NCI-H526 treated with DMSO at 0.1 percent for 48 hours (cell line): ENCODE measurements at regions not wholly inside any gene's neighbourhood (a gene's known extent, or its start where the extent isn't known, plus 50 kb on each side); places are given as distances from the start of the nearest gene placed in this dataset.
A peak's percentile ranks its signal among the peaks of the same experiment; 100 is the strongest.

ENCODE experiments used
- DNase-seq: peaks from one replicate; lab custom pipeline; 2025; lab: John Stamatoyannopoulos, UW

- DNase-seq: no peak
Observed at GRCh38 chr20:21653628-21654027, 51.8 kb upstream of the PAX1 start.

DNA sequence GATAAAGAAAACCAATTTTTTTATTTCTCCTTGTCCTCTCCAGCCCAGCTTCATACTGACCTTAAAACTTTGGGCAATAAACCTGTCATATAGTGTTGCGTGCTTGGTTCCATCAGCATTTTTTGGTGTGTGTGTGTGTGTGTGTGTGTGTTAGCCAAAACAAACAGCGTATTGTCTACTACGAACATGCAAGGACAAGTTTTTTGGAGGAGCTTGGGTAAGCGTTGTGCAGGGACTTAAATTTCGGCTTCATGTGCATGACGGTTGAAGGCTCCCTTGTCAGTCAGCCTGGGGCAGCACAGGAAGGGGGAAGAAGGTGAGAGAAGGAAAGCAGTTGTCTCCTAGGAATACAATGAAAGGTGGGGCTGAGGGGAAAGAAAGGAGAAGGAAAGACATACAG lies 62.0 kb upstream of the PAX1 start:
- DNase-seq: no peak

GRCh38 chr20:21640556-21640955 lies 64.9 kb upstream of the PAX1 start:
- peak; percentile 73 for DNase-seq

GRCh38 chr20:21633829-21634228 lies 71.6 kb upstream of the PAX1 start:
- no peak for DNase-seq

- no peak for DNase-seq
Observed at GRCh38 chr20:21632735-21633053, 72.8 kb upstream of the PAX1 start.

GRCh38 chr20:21632031-21632734 lies 73.3 kb upstream of the PAX1 start:
- no peak for DNase-seq

- DNase-seq: no peak
Observed at GRCh38 chr20:21628800-21629199, 76.7 kb upstream of the PAX1 start.

GRCh38 chr20:21623781-21624094 lies 81.7 kb upstream of the PAX1 start:
- no peak for DNase-seq

- no peak for DNase-seq
Observed at GRCh38 chr20:21623074-21623780, 82.2 kb upstream of the PAX1 start.

- peak; percentile 28 for DNase-seq
Observed at GRCh38 chr20:21622097-21622857, 83.2 kb upstream of the PAX1 start.

- no peak for DNase-seq
Observed at GRCh38 chr20:21618759-21619416, 86.6 kb upstream of the PAX1 start.

DNA sequence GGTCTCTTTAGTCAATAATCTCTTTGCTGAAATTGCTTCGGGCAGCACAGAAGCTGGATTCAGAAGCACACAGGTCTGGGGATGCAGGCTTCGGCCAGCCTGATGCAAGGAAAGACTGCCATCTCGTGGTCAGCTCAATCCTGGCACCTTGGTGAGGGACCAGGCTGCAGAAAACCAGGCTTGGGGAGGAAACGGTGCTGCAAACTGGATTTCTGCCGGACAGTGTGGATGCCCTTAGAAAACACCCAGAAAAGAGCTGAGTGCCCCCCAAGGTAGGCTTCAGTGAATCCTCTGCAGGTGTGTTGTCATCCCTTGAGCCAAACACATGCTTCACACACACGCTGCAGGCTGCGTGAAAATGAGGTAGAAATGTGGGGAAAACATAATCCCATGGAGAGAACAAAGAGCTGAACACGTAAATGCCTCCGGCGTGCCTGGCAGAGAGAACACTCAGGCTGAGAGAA lies 89.8 kb upstream of the PAX1 start:
- DNase-seq: peak; percentile 18

DNA sequence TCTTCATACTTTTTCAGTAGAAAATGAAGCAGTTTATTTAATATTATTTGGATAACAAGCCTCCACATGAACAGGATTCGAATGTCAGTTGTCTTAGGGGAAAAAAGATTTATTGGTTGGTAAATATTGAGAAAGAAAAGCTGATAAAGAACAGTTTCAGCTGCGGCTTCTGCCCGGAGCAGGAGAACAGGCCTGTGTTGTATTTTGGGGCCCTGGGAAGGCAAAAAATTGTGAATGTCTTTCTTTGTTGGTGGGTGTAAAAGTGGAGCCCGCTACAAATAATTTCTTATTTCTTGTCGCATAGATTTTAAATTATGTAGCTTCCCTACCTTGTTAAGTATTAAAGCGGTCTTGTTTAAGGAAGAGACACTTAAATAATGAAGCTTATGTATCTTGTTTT lies 90.5 kb upstream of the PAX1 start:
- DNase-seq: no peak

DNA sequence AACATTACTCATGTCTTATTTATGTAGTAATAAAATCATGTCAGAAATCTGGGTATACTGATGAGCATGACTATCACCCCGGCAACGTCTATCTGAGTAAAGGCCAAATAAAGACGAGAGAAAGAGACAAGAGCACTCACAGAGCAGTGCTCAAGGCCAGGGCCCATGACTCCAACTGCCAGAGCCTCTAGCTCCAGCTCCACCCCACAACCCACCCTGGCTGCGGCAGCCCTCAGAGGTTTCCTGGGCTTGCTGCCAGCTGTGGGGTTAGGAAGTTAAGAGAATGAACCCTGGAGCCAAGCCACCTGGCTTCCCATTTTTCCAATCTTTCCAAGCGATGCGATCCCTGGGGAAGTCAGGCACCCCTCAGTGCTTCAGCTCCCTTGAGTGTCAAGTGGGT lies 92.0 kb upstream of the PAX1 start:
- no peak for DNase-seq

GRCh38 chr20:21609981-21610380 lies 95.5 kb upstream of the PAX1 start:
- no peak for DNase-seq

DNA sequence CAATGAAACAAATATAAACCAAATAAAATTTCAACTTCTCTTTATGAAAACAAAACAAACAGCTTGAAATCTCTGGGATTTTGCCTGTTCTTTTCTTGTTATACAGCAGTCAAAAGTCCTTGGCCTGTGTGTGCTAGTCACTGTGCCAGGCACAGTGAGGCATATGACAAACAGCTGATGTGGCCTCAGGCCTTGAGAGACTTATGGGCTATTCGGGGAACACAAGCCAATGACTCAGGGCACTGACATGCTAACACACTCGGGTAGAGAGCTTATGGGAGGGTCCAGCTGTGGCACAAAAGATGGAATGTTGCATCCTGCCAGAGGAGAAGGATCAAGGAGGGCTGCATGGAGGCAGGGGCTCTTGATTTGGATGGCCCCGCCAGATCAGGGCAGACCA lies 95.4 kb upstream of the NKX2-2 start:
- DNase-seq: no peak

- no peak for DNase-seq
Observed at GRCh38 chr20:21608777-21609176, 94.9 kb upstream of the NKX2-2 start.

GRCh38 chr20:21607971-21608725 lies 94.3 kb upstream of the NKX2-2 start:
- no peak for DNase-seq

- no peak for DNase-seq
Observed at GRCh38 chr20:21601799-21602198, 87.9 kb upstream of the NKX2-2 start.

DNA sequence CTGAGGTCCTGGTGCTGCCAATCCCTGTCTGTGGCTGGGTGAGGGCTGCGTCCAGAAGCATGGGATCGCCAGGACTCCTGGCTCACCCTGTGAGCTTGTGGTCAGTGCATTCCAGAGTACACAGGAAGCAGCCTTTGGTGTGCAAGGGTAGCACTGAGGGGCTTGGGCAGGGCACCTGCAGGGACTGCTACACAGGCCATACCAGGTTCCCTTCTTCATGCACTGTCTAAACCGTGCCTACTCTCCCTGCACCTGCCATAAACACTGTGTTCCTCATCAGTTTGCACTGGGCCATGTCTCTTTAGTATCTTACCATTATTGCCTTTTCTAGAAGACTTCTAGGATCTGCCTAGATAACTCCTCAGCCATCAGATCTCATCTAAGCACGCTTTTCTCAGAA lies 72.8 kb upstream of the NKX2-2 start:
- no peak for DNase-seq

DNA sequence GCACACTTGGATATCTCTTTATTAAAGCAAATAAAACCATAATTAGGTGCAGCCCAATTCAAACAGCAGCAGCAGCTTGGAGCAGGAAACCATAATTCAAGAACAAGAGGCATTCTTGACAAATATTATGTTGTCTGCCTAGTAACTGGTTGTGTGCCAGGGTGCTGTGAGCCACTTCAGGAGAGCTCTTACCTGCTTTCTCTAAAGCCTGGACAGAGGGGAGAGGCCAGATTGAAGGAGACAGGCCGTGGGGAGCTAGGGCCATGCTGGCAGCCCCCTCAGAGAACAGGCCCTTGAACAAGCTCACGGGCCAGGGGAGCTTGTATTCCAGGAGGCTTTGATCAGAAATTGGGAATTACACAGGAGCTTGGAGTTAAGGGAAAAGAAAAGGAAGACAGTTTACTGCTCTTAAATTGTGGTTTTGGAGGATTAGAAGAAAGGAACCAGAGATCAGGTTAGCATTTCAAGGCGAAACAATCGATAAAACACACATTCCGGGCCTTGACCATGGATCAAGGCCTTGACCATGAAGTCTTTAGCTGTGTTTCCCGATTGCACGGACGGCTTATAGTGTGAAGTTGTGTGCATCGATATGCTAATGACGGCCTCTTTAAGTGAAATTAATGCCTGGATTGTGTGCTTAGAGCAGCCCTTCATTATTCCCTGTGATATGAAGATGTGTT lies 69.8 kb upstream of the NKX2-2 start:
- no peak for DNase-seq
